ENCODE measurements at regions not wholly inside any gene's neighbourhood (a gene's known extent, or its start where the extent isn't known, plus 50 kb on each side); places are given as distances from the start of the nearest gene placed in this dataset.

DNA sequence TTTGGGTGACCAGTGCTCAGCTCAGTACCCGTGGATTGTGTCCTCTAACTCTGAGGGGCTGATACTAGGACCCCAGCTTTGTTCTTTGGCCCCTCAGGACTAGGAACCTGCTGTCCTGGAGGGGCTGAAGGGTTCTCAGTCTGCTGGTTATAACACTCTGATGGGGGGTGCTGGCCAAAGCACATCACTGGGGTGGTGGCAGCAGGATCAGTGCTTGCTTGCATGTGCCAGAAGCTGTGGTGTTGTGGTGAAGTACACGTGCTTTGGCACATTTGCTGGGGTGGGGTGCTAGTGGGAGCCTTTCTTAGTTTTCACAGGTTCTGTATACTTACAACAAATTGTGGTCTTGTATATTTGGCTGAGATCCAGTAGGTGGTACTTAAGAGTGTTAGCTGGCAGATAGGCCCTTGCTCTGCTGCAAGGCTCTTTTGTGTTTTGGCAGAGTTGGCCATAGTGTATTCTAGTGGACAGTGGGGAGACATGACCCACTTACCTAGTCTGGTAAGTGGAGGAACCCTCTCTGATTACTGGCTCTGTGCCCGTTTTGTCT, 344.3 kb downstream of the EDEM1 start:
- peaks cover 0 to 4% (median 0%) of the 10 kb centered on the region in 5 donors for H3K36me3 Mint-ChIP-seq
- intact Hi-C loops (cut with micrococcal nuclease): no loop called here
- peaks cover 0 to 3% (median 0%) of the 10 kb centered on the region in 7 donors for H3K4me1 Mint-ChIP-seq
- ATAC-seq (no peak), DNase-seq (no peak)
- Histone ChIP-seq H3K27ac (ENCODE audit: low read depth, low read length) (no peak overlapping the region), H3K36me3 (ENCODE audit: control insufficient read depth in 2 of 3, insufficient read depth in 3 of 3, low read length in 3 of 3) (no peaks in the 10 kb centered on the region), H3K27me3 (ENCODE audit: control insufficient read depth in 2 of 2, insufficient read depth in 2 of 2, low read length in 2 of 2) (no peaks in the 10 kb centered on the region), H3K4me3 (ENCODE audit: low read length) (no peak overlapping the region), H3K9me3 (ENCODE audit: control insufficient read depth in 2 of 3, low read length in 3 of 3) (no peaks in the 10 kb centered on the region), H3K4me1 (ENCODE audit: control insufficient read depth in 2 of 2, insufficient read depth in 2 of 2, low read length in 2 of 2) (no peaks in the 10 kb centered on the region)
- peaks cover 0 to 21% (median 11%) of the 10 kb centered on the region in 5 donors for H3K27me3 Mint-ChIP-seq
- CTCF ChIA-PET: no interaction called here
- H3K27ac Mint-ChIP-seq: no peak overlapping the region
- peaks cover 0 to 16% (median 0%) of the 10 kb centered on the region in 11 donors for H3K9me3 Mint-ChIP-seq
- H3K4me3 Mint-ChIP-seq: no peak overlapping the region
- POLR2A ChIA-PET: no interaction called here

DNA sequence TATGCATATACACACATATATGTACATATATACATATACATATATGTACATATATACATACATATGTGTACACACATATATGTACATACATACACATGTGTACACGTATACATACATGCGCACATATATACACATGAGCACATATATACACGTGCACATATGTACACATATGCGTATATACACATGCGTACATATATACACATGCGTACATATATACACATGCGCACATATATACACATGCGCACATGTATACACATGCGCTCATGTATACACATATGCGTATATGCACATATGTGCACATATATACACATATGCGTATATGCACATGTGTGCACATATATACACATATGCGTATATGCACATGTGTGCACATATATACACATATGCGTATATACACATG, 353.0 kb downstream of the EDEM1 start:
- no peaks in the 10 kb centered on the region for H3K4me1 ChIP-seq (ENCODE audit: control insufficient read depth in 2 of 2, insufficient read depth in 2 of 2, low read length in 2 of 2)
- H3K27me3 ChIP-seq (ENCODE audit: control insufficient read depth in 2 of 2, insufficient read depth in 2 of 2, low read length in 2 of 2): no peaks in the 10 kb centered on the region
- no peak for ATAC-seq
- H3K4me1 Mint-ChIP-seq: no peaks in the 10 kb centered on the region
- no peaks in the 10 kb centered on the region for H3K9me3 ChIP-seq (ENCODE audit: control insufficient read depth in 2 of 3, low read length in 3 of 3)
- ChIA-PET POLR2A (no interaction called here), CTCF (no interaction called here)
- H3K36me3 ChIP-seq (ENCODE audit: control insufficient read depth in 2 of 3, insufficient read depth in 3 of 3, low read length in 3 of 3): no peaks in the 10 kb centered on the region
- no peak for DNase-seq
- no peak overlapping the region for H3K27ac ChIP-seq (ENCODE audit: low read depth, low read length)
- H3K9me3 Mint-ChIP-seq: peaks cover 2 to 24% (median 14%) of the 10 kb centered on the region in 11 donors
- no peak overlapping the region for H3K4me3 ChIP-seq (ENCODE audit: low read length)
- no peak overlapping the region for H3K27ac Mint-ChIP-seq
- H3K4me3 Mint-ChIP-seq: no peak overlapping the region
- intact Hi-C loops (cut with micrococcal nuclease): no loop called here
- H3K36me3 Mint-ChIP-seq: peaks cover 0 to 5% (median 0%) of the 10 kb centered on the region in 5 donors
- H3K27me3 Mint-ChIP-seq: peaks cover 0 to under 1% (median 0%) of the 10 kb centered on the region in 5 donors

DNA sequence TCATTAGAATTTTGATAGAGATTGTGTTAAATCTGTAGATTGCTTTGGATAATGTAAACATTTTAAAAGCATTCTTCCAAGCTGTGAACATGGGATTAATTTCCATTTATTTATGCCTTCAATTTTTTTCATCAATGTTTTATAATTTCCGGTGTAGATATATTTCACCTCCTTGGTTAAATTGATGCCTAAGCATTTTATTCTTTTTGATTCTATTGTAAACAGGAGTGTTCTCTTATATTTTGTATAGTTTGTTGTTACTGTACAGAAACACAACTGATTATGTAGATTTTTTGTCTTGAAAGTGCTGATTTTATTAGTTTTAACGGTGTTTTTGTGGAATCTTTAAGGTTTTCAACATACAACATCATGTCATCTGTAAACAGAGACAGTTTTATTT, 355.0 kb downstream of the EDEM1 start:
- ATAC-seq (no peak), DNase-seq (no peak)
- H3K36me3 ChIP-seq (ENCODE audit: control insufficient read depth in 2 of 3, insufficient read depth in 3 of 3, low read length in 3 of 3): no peaks in the 10 kb centered on the region
- no peak overlapping the region for H3K4me3 ChIP-seq (ENCODE audit: low read length)
- no peaks in the 10 kb centered on the region for H3K4me1 ChIP-seq (ENCODE audit: control insufficient read depth in 2 of 2, insufficient read depth in 2 of 2, low read length in 2 of 2)
- no peak overlapping the region for H3K4me3 Mint-ChIP-seq
- peaks cover 6 to 41% (median 23%) of the 10 kb centered on the region in 11 donors for H3K9me3 Mint-ChIP-seq
- ChIA-PET POLR2A (no interaction called here), CTCF (no interaction called here)
- H3K27me3 ChIP-seq (ENCODE audit: control insufficient read depth in 2 of 2, insufficient read depth in 2 of 2, low read length in 2 of 2): no peaks in the 10 kb centered on the region
- peaks cover 0 to 5% (median 0%) of the 10 kb centered on the region in 5 donors for H3K36me3 Mint-ChIP-seq
- no peaks in the 10 kb centered on the region for H3K27me3 Mint-ChIP-seq
- no peaks in the 10 kb centered on the region for H3K4me1 Mint-ChIP-seq
- H3K27ac ChIP-seq (ENCODE audit: low read depth, low read length): no peak overlapping the region
- H3K27ac Mint-ChIP-seq: no peak overlapping the region
- intact Hi-C loops (cut with micrococcal nuclease): no loop called here
- no peaks in the 10 kb centered on the region for H3K9me3 ChIP-seq (ENCODE audit: control insufficient read depth in 2 of 3, low read length in 3 of 3)

DNA sequence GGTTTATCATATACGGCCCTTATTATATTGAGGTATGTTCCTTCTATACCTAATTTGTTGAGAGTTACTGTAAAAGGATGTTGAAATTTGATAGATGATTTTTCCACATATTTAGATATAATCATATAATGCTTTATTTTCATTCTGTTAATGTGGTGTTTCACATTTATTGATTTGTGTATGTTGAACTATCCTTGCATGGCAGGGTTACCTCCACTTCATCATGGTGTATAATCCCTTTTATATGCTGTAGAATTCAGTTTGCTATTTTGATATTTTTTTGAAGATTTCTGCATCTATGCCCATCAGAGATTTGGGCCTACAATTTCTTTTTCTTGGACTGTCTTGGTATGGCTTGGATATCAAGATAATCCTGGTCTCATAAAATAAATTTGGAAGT, 355.5 kb downstream of the EDEM1 start:
- H3K4me1 Mint-ChIP-seq: no peaks in the 10 kb centered on the region
- no peaks in the 10 kb centered on the region for H3K9me3 ChIP-seq (ENCODE audit: control insufficient read depth in 2 of 3, low read length in 3 of 3)
- peaks cover 0 to 5% (median 0%) of the 10 kb centered on the region in 5 donors for H3K36me3 Mint-ChIP-seq
- intact Hi-C loops (cut with micrococcal nuclease): no loop called here
- H3K9me3 Mint-ChIP-seq: peaks cover 6 to 43% (median 23%) of the 10 kb centered on the region in 11 donors
- ChIA-PET CTCF (no interaction called here), POLR2A (no interaction called here)
- H3K4me3 Mint-ChIP-seq: no peak overlapping the region
- H3K27me3 Mint-ChIP-seq: peaks cover 0 to 1% (median 0%) of the 10 kb centered on the region in 5 donors
- ATAC-seq (no peak), DNase-seq (no peak)
- H3K4me1 ChIP-seq (ENCODE audit: control insufficient read depth in 2 of 2, insufficient read depth in 2 of 2, low read length in 2 of 2): no peaks in the 10 kb centered on the region
- H3K27ac Mint-ChIP-seq: no peak overlapping the region
- no peak overlapping the region for H3K27ac ChIP-seq (ENCODE audit: low read depth, low read length)
- no peaks in the 10 kb centered on the region for H3K27me3 ChIP-seq (ENCODE audit: control insufficient read depth in 2 of 2, insufficient read depth in 2 of 2, low read length in 2 of 2)
- H3K4me3 ChIP-seq (ENCODE audit: low read length): no peak overlapping the region
- H3K36me3 ChIP-seq (ENCODE audit: control insufficient read depth in 2 of 3, insufficient read depth in 3 of 3, low read length in 3 of 3): no peaks in the 10 kb centered on the region

DNA sequence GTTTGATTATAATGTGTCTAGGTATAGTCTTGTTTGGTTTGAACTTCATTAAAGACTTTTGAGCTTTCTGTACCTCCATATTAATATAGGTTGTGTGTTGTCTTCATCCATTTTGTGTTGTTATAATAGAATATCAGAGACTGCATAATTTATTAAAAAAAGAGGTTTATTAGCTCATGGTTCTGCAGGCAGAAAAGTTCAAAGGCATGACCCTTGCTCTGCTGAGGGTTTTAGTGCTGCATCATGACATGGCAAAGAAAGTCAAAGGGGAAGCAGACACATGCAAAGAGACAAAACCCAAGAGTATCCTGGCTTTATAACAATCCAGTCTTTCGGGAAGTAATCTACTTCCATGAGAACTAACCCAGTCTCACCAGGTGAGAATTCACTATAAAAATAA, 358.2 kb downstream of the EDEM1 start:
- Histone ChIP-seq H3K9me3 (ENCODE audit: control insufficient read depth in 2 of 3, low read length in 3 of 3) (no peaks in the 10 kb centered on the region), H3K4me1 (ENCODE audit: control insufficient read depth in 2 of 2, insufficient read depth in 2 of 2, low read length in 2 of 2) (no peaks in the 10 kb centered on the region), H3K4me3 (ENCODE audit: low read length) (no peak overlapping the region), H3K27ac (ENCODE audit: low read depth, low read length) (no peak overlapping the region), H3K36me3 (ENCODE audit: control insufficient read depth in 2 of 3, insufficient read depth in 3 of 3, low read length in 3 of 3) (no peaks in the 10 kb centered on the region), H3K27me3 (ENCODE audit: control insufficient read depth in 2 of 2, insufficient read depth in 2 of 2, low read length in 2 of 2) (peaks cover 0 to 3% of the 10 kb centered on the region in 2 donors)
- Mint-ChIP-seq H3K27ac (no peak overlapping the region), H3K4me3 (no peak overlapping the region), H3K36me3 (peaks cover 0 to 5% (median 4%) of the 10 kb centered on the region in 5 donors), H3K9me3 (peaks cover 6 to 50% (median 22%) of the 10 kb centered on the region in 11 donors), H3K27me3 (peaks cover 0 to 18% (median 4%) of the 10 kb centered on the region in 5 donors), H3K4me1 (no peaks in the 10 kb centered on the region)
- ChIA-PET POLR2A (no interaction called here), CTCF (interaction anchor here (0.5 kb wide), 1 partner anchor 20 kb away, joined by 4 read pairs; no protein-coding TSS in a partner anchor)
- DNase-seq (no peak), ATAC-seq (no peak)
- intact Hi-C loops (cut with micrococcal nuclease): no loop called here

DNA sequence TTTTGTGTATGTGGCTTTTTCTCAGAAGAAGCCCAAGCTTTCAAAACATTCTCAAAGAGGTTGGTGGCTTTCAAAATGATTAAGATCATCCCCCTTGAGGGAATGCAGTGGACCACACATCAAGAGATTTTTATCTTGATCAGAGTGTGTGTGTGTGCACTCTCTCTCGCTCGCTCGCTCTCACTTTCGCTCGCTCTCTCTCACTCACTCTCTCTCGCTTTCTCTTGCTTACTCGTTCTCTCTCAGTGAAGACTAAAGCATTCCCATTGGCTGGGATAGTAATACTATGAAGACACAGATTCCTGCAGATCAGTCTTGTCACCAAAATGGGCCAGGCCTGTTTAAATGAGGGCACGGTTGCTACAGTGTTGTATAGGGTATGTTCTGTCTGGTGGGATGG, 365.7 kb downstream of the EDEM1 start:
- no peak for DNase-seq
- H3K27me3 Mint-ChIP-seq: peaks cover 0 to 22% (median 8%) of the 10 kb centered on the region in 5 donors
- peaks cover 0 to 8% (median 0%) of the 10 kb centered on the region in 5 donors for H3K36me3 Mint-ChIP-seq
- ChIA-PET CTCF (interaction anchor here (0.7 kb wide), 1 partner anchor 1624 kb away, joined by 3 read pairs; no protein-coding TSS in a partner anchor), POLR2A (no interaction called here)
- no peaks in the 10 kb centered on the region for H3K36me3 ChIP-seq (ENCODE audit: control insufficient read depth in 2 of 3, insufficient read depth in 3 of 3, low read length in 3 of 3)
- H3K27ac Mint-ChIP-seq: no peak overlapping the region
- no peaks in the 10 kb centered on the region for H3K4me1 Mint-ChIP-seq
- intact Hi-C loops (cut with micrococcal nuclease): no loop called here
- H3K27ac ChIP-seq (ENCODE audit: low read depth, low read length): no peak overlapping the region
- no peaks in the 10 kb centered on the region for H3K4me1 ChIP-seq (ENCODE audit: control insufficient read depth in 2 of 2, insufficient read depth in 2 of 2, low read length in 2 of 2)
- H3K4me3 ChIP-seq (ENCODE audit: low read length): no peak overlapping the region
- ATAC-seq: no peak
- peaks cover 0 to 3% of the 10 kb centered on the region in 2 donors for H3K27me3 ChIP-seq (ENCODE audit: control insufficient read depth in 2 of 2, insufficient read depth in 2 of 2, low read length in 2 of 2)
- no peak overlapping the region for H3K4me3 Mint-ChIP-seq
- H3K9me3 Mint-ChIP-seq: peaks cover 0 to 12% (median 6%) of the 10 kb centered on the region in 11 donors
- H3K9me3 ChIP-seq (ENCODE audit: control insufficient read depth in 2 of 3, low read length in 3 of 3): no peaks in the 10 kb centered on the region

DNA sequence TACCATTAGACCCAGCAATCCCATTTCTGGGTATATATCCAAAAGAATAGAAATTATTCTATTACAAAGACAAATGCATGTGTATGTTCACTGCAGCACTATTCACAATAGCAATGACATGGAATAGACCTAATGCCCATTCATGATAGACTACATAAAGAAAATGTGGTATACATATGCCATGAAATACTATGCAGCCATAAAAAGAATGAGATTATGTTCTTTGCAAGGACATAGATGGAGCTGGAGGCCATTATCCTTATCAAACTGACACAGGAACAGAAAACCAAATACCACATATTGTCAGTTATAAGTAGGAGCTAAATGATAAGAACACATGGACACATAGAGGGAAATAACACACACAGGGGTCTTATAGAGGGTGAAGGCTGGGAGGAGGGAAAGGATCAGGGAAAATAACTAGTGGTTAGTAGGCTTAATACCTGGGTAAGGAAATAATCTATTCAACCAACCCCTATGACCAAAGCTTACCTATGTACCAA, 366.8 kb downstream of the EDEM1 start:
- H3K27ac Mint-ChIP-seq: no peak overlapping the region
- Histone ChIP-seq H3K4me3 (ENCODE audit: low read length) (no peak overlapping the region), H3K27me3 (ENCODE audit: control insufficient read depth in 2 of 2, insufficient read depth in 2 of 2, low read length in 2 of 2) (peaks cover 0 to 3% of the 10 kb centered on the region in 2 donors), H3K36me3 (ENCODE audit: control insufficient read depth in 2 of 3, insufficient read depth in 3 of 3, low read length in 3 of 3) (no peaks in the 10 kb centered on the region), H3K27ac (ENCODE audit: low read depth, low read length) (no peak overlapping the region), H3K9me3 (ENCODE audit: control insufficient read depth in 2 of 3, low read length in 3 of 3) (no peaks in the 10 kb centered on the region), H3K4me1 (ENCODE audit: control insufficient read depth in 2 of 2, insufficient read depth in 2 of 2, low read length in 2 of 2) (no peaks in the 10 kb centered on the region)
- H3K4me3 Mint-ChIP-seq: no peak overlapping the region
- peaks cover 0 to 4% (median 0%) of the 10 kb centered on the region in 5 donors for H3K36me3 Mint-ChIP-seq
- H3K27me3 Mint-ChIP-seq: peaks cover 0 to 22% (median 5%) of the 10 kb centered on the region in 5 donors
- H3K4me1 Mint-ChIP-seq: no peaks in the 10 kb centered on the region
- DNase-seq (no peak), ATAC-seq (no peak)
- peaks cover 0 to 8% (median 4%) of the 10 kb centered on the region in 11 donors for H3K9me3 Mint-ChIP-seq
- POLR2A ChIA-PET: no interaction called here
- intact Hi-C loops (cut with micrococcal nuclease): no loop called here
- CTCF ChIA-PET: no interaction called here

Data from naive thymus-derived CD4-positive, alpha-beta T cell (primary cell).